ENCODE measurements at regions not wholly inside any gene's neighbourhood (a gene's known extent, or its start where the extent isn't known, plus 50 kb on each side); places are given as distances from the start of the nearest gene placed in this dataset.

DNA sequence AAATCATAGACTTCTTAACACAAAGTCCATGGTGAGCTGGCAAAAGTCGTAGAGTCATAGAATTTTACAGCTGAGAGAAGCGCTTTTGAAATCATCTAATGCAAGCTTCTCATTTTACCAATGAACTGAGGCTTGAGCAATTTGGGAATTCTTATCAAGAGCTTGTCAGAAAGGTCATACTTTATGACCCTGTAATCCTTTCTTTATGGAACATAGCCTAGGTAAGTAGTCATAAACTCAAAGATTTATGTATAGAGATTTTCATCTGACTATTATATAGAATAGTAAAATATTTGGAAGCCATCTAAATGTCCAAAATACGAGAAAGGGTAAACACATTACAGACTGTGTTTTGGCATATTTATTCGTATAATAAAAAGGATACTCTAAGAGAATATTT is 563.5 kb downstream of the PCDH7 start:
- no peak for ATAC-seq (replicated peaks; ENCODE audit: extremely low read depth, poor library complexity, severe bottlenecking)
- Mint-ChIP-seq H3K4me1 (no peaks in the 10 kb centered on the region), H3K27me3 (no peaks in the 10 kb centered on the region), H3K36me3 (ENCODE audit: insufficient read depth) (no peaks in the 10 kb centered on the region), H3K4me3 (no peak overlapping the region), H3K9me3 (peaks cover 28% of the 10 kb centered on the region), H3K27ac (ENCODE audit: low read depth) (no peak overlapping the region)
- DNase-seq (ENCODE audit: low spot score in 2 of 2): no peak

- H3K27ac Mint-ChIP-seq (ENCODE audit: low read depth): no peak overlapping the region
These were observed 570.7 kb downstream of the PCDH7 start for GRCh38 chr4:31290836-31291235.

DNA sequence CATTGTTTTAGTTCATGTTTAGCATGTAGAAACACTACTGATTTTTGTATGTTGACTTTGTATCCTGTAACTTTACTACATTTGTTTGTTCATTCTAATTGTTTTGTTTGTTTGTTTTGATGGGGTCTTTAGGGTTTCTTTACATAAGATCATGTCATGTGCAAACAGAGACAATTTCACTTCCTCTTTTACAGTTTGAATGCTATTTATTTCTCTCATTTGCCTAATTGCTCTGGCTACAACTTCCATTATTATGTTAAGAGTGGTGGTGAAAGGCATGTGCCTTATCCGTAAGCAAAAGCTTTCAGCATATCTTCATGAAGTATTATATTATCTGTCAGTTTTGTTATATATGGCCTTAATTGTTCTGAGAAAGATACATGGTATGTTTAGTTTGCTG is 571.1 kb downstream of the PCDH7 start:
- Mint-ChIP-seq H3K36me3 (ENCODE audit: insufficient read depth) (no peaks in the 10 kb centered on the region), H3K4me3 (no peak overlapping the region), H3K4me1 (no peaks in the 10 kb centered on the region), H3K9me3 (peaks cover 18% of the 10 kb centered on the region), H3K27ac (ENCODE audit: low read depth) (no peak overlapping the region), H3K27me3 (no peaks in the 10 kb centered on the region)
- DNase-seq (ENCODE audit: low spot score in 2 of 2) (no peak), ATAC-seq (replicated peaks; ENCODE audit: extremely low read depth, poor library complexity, severe bottlenecking) (no peak)

More at GRCh38 chr4:31290836-31291235, 570.7 kb downstream of the PCDH7 start:
- no peak for ATAC-seq (replicated peaks; ENCODE audit: extremely low read depth, poor library complexity, severe bottlenecking)
- Mint-ChIP-seq H3K4me3 (no peak overlapping the region), H3K9me3 (peaks cover 18% of the 10 kb centered on the region), H3K27me3 (no peaks in the 10 kb centered on the region), H3K36me3 (ENCODE audit: insufficient read depth) (no peaks in the 10 kb centered on the region), H3K4me1 (no peaks in the 10 kb centered on the region)
- DNase-seq (ENCODE audit: low spot score in 2 of 2): no peak

- no peaks in the 10 kb centered on the region for H3K4me1 Mint-ChIP-seq
- no peaks in the 10 kb centered on the region for H3K27me3 Mint-ChIP-seq
- H3K4me3 Mint-ChIP-seq: no peak overlapping the region
- H3K27ac Mint-ChIP-seq (ENCODE audit: low read depth): no peak overlapping the region
- peaks cover 18% of the 10 kb centered on the region for H3K9me3 Mint-ChIP-seq
- ATAC-seq (replicated peaks; ENCODE audit: extremely low read depth, poor library complexity, severe bottlenecking): no peak
- H3K36me3 Mint-ChIP-seq (ENCODE audit: insufficient read depth): no peaks in the 10 kb centered on the region
- DNase-seq (ENCODE audit: low spot score in 2 of 2): no peak
These were observed 574.7 kb downstream of the PCDH7 start for GRCh38 chr4:31294655-31295480.

- H3K36me3 Mint-ChIP-seq (ENCODE audit: insufficient read depth): no peaks in the 10 kb centered on the region
- peaks cover 17% of the 10 kb centered on the region for H3K9me3 Mint-ChIP-seq
- H3K27me3 Mint-ChIP-seq: no peaks in the 10 kb centered on the region
- ATAC-seq (replicated peaks; ENCODE audit: extremely low read depth, poor library complexity, severe bottlenecking) (no peak), DNase-seq (ENCODE audit: low spot score in 2 of 2) (no peak)
- H3K4me1 Mint-ChIP-seq: no peaks in the 10 kb centered on the region
- no peak overlapping the region for H3K27ac Mint-ChIP-seq (ENCODE audit: low read depth)
- no peak overlapping the region for H3K4me3 Mint-ChIP-seq
These were observed 578.6 kb downstream of the PCDH7 start for GRCh38 chr4:31298737-31299136.

GRCh38 chr4:31307029-31307428 is 586.9 kb downstream of the PCDH7 start:
- Mint-ChIP-seq H3K36me3 (ENCODE audit: insufficient read depth) (no peaks in the 10 kb centered on the region), H3K9me3 (peaks cover 18% of the 10 kb centered on the region), H3K4me1 (no peaks in the 10 kb centered on the region), H3K27ac (ENCODE audit: low read depth) (no peak overlapping the region), H3K27me3 (no peaks in the 10 kb centered on the region), H3K4me3 (no peak overlapping the region)
- ATAC-seq (replicated peaks; ENCODE audit: extremely low read depth, poor library complexity, severe bottlenecking) (no peak), DNase-seq (ENCODE audit: low spot score in 2 of 2) (no peak)

DNA sequence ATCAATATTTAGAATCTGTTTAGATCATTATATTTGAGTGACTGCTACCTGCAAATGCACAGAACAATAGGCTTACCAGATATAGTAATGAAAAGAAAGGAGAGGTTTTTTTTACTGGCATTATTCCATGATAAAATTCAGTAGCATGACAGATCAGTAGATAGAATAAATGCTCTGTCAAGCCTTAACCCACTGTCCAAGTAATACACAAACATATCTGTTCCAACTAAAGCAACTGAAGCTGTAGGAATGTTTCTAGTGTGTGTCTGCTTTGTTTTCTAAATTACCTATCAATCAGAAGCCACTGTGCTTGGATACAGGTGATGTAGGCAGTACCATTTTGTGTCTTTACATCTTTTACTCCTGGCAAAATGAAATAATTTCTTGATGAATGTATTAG is 604.6 kb downstream of the PCDH7 start:
- Mint-ChIP-seq H3K4me1 (no peaks in the 10 kb centered on the region), H3K27me3 (no peaks in the 10 kb centered on the region), H3K9me3 (peaks cover 11% of the 10 kb centered on the region), H3K36me3 (ENCODE audit: insufficient read depth) (no peaks in the 10 kb centered on the region), H3K27ac (ENCODE audit: low read depth) (no peak overlapping the region), H3K4me3 (no peak overlapping the region)
- ATAC-seq (replicated peaks; ENCODE audit: extremely low read depth, poor library complexity, severe bottlenecking) (no peak), DNase-seq (ENCODE audit: low spot score in 2 of 2) (no peak)

GRCh38 chr4:31325300-31325699 is 605.1 kb downstream of the PCDH7 start:
- H3K27ac Mint-ChIP-seq (ENCODE audit: low read depth): no peak overlapping the region
- H3K9me3 Mint-ChIP-seq: peaks cover 11% of the 10 kb centered on the region
- DNase-seq (ENCODE audit: low spot score in 2 of 2) (no peak), ATAC-seq (replicated peaks; ENCODE audit: extremely low read depth, poor library complexity, severe bottlenecking) (no peak)
- no peaks in the 10 kb centered on the region for H3K36me3 Mint-ChIP-seq (ENCODE audit: insufficient read depth)
- no peaks in the 10 kb centered on the region for H3K4me1 Mint-ChIP-seq
- no peak overlapping the region for H3K4me3 Mint-ChIP-seq
- no peaks in the 10 kb centered on the region for H3K27me3 Mint-ChIP-seq

GRCh38 chr4:31327031-31327430 is 606.9 kb downstream of the PCDH7 start:
- no peak overlapping the region for H3K4me3 Mint-ChIP-seq
- H3K36me3 Mint-ChIP-seq (ENCODE audit: insufficient read depth): no peaks in the 10 kb centered on the region
- ATAC-seq (replicated peaks; ENCODE audit: extremely low read depth, poor library complexity, severe bottlenecking) (no peak), DNase-seq (ENCODE audit: low spot score in 2 of 2) (no peak)
- no peak overlapping the region for H3K27ac Mint-ChIP-seq (ENCODE audit: low read depth)
- H3K4me1 Mint-ChIP-seq: no peaks in the 10 kb centered on the region
- no peaks in the 10 kb centered on the region for H3K27me3 Mint-ChIP-seq
- H3K9me3 Mint-ChIP-seq: peaks cover under 1% of the 10 kb centered on the region

DNA sequence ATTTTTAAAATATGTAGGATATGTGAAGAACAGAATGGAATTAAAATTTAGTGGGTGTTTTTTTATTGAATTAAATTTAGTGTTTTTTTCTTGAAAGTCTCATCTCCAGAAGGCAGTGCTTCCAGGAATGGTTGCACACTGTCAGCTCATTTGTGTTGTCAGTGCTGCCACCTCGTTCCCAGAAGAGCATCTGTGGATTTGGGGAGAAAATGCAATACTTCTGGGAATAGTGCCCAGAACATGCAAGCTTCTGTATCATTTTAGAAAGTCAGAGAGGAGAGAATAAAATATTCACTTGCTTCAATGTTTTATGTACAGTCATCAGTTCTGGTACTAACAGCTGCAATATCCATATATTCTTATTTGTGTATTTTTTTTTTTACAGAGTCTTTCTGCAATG is 608.8 kb downstream of the PCDH7 start:
- ATAC-seq (replicated peaks; ENCODE audit: extremely low read depth, poor library complexity, severe bottlenecking): no peak
- no peaks in the 10 kb centered on the region for H3K9me3 Mint-ChIP-seq
- no peaks in the 10 kb centered on the region for H3K36me3 Mint-ChIP-seq (ENCODE audit: insufficient read depth)
- no peak overlapping the region for H3K27ac Mint-ChIP-seq (ENCODE audit: low read depth)
- DNase-seq (ENCODE audit: low spot score in 2 of 2): no peak
- no peaks in the 10 kb centered on the region for H3K4me1 Mint-ChIP-seq
- H3K4me3 Mint-ChIP-seq: no peak overlapping the region
- no peaks in the 10 kb centered on the region for H3K27me3 Mint-ChIP-seq

DNA sequence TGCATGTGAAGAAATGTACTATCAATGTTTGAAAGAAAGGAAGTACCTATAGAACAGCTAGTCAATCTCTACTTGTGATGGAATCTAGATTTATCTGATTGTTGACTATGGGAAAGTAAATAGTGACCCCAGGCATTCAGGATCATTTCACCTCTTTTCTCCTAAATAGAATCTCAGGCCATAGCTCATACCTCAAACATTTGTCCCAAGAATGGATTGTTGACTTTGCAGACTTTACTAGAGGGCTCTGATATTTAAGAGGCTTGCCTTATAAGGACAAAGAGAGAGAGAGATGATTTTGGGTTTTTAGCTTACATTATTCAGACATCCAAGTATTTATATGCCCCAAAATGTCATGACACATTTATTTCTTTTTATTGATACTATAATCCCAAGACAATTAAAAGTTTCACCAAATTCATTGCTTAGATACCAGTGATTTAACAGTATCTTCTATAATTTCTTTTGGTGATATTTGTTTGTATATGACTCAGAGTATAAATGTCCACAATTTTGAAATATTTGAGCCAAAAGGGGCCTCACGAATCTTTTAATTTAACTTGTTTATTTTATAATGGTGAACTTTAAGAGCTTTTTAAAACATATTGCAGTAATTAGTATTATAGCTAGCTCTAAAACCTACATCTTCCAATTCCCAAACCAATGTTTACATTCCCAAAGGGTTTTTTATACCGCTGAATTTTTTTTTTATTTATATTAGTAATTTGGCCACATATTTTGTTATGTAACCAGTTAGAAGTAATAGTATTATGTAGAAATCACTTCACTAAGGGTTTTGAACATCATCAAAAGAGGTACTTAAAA is 614.1 kb downstream of the PCDH7 start:
- H3K27ac Mint-ChIP-seq (ENCODE audit: low read depth): no peak overlapping the region
- H3K27me3 Mint-ChIP-seq: no peaks in the 10 kb centered on the region
- DNase-seq (ENCODE audit: low spot score in 2 of 2) (no peak), ATAC-seq (replicated peaks; ENCODE audit: extremely low read depth, poor library complexity, severe bottlenecking) (no peak)
- no peaks in the 10 kb centered on the region for H3K9me3 Mint-ChIP-seq
- no peaks in the 10 kb centered on the region for H3K36me3 Mint-ChIP-seq (ENCODE audit: insufficient read depth)
- H3K4me3 Mint-ChIP-seq: no peak overlapping the region
- no peaks in the 10 kb centered on the region for H3K4me1 Mint-ChIP-seq

DNA sequence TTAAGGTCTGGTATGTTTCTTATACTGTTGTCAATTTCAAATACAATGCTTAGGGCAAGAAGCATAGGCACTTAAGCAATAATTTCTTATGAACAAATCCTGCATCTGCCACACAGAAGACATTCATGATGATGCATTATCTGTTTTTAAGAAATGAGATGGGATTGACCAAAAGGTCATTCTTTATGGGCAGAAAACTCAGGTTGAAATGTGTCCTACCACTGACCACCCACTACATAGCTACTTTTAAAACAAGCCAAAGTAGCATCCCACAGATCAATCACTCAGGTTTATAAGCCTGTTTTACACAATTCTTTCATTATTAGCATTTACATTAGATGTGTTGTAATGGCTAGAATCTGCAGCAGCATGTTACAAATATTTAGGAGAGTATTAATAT is 617.8 kb downstream of the PCDH7 start:
- no peak for ATAC-seq (replicated peaks; ENCODE audit: extremely low read depth, poor library complexity, severe bottlenecking)
- no peaks in the 10 kb centered on the region for H3K36me3 Mint-ChIP-seq (ENCODE audit: insufficient read depth)

More for the DNA sequence above, 617.8 kb downstream of the PCDH7 start:
- Mint-ChIP-seq H3K27ac (ENCODE audit: low read depth) (no peak overlapping the region), H3K4me3 (no peak overlapping the region), H3K4me1 (no peaks in the 10 kb centered on the region), H3K27me3 (no peaks in the 10 kb centered on the region), H3K9me3 (peaks cover 15% of the 10 kb centered on the region)
- no peak for DNase-seq (ENCODE audit: low spot score in 2 of 2)
